NCI-H2196 treated with DMSO at 0.1 percent for 48 hours (cell line): ENCODE measurements at regions not wholly inside any gene's neighbourhood (a gene's known extent, or its start where the extent isn't known, plus 50 kb on each side); places are given as distances from the start of the nearest gene placed in this dataset.

Source experiments
- DNase-seq: peaks from one replicate; lab custom pipeline; 2025; ENCODE audit not compliant: unreplicated experiment; lab: John Stamatoyannopoulos, UW

- DNase-seq: no peak
These were observed 312.8 kb upstream of the EPHA5 start for GRCh38 chr4:65983061-65983460.

DNA sequence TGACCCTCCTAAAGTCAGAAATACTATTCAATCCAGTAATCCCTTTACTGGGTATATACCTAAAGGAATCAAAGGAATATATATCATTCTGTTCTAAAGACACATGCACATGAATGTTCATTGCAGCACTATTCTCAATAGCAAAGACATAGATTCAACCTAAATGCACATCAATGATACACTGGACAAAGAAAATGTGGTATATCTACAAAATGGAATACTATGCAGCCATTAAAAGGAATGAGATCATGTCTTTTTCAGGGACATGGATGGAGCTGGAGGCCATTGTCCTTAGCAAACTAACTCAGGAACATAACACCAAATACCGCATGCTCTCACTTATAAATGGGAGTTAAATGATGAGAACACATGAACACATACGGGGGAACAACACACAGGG is 306.0 kb upstream of the EPHA5 start:
- DNase-seq: no peak

DNA sequence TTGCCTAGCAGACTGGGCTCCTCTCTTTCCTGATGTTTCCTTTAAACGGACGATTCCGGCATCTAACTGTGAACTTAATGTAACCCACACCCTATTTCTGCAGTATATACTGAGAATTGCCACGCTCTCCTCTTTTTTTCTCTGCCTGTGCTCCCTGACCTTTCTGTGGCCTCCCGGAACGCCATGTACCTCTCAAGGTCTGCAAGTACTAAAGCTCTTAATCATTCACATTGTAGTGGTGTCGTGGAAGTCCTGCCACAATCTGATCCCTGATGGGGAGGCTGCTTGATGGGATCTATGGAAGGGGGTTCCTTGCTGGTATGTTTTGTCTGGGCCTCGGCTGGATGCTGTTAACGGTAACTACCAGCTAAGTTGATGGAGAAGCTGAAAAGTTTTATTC is 302.9 kb upstream of the EPHA5 start:
- DNase-seq: no peak

DNA sequence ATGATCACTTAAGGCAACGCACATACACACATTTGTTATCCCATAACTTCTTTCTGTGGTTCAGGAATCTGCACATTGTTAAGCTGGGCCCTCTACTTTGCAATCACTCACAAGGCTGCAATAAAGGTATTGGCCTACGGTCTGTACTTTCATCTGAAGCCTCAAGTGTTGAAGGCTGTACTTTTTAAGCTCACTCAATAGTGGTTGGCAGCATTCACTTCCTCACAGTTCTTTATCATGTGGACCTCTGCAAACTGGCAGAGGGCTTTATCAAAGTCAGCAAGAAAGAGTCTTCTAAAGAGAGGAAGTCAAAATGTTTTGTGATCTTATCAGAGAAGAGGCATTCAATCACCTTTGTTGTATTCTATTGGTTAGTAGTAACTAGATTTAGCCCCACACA is 301.4 kb upstream of the EPHA5 start:
- DNase-seq: no peak

GRCh38 chr4:65968831-65969558 is 298.7 kb upstream of the EPHA5 start:
- DNase-seq: no peak

- DNase-seq: no peak
These were observed 290.5 kb upstream of the EPHA5 start for GRCh38 chr4:65960751-65961150.

GRCh38 chr4:65954416-65954815 is 284.1 kb upstream of the EPHA5 start:
- DNase-seq: no peak

- no peak for DNase-seq
These were observed 280.9 kb upstream of the EPHA5 start for GRCh38 chr4:65951177-65951576.

- DNase-seq: no peak
These were observed 272.8 kb upstream of the EPHA5 start for GRCh38 chr4:65943076-65943475.

- no peak for DNase-seq
These were observed 254.6 kb upstream of the EPHA5 start for GRCh38 chr4:65924843-65925242.

- DNase-seq: no peak
These were observed 253.3 kb upstream of the EPHA5 start for GRCh38 chr4:65923616-65924015.

GRCh38 chr4:65921180-65921579 is 250.9 kb upstream of the EPHA5 start:
- DNase-seq: no peak

DNA sequence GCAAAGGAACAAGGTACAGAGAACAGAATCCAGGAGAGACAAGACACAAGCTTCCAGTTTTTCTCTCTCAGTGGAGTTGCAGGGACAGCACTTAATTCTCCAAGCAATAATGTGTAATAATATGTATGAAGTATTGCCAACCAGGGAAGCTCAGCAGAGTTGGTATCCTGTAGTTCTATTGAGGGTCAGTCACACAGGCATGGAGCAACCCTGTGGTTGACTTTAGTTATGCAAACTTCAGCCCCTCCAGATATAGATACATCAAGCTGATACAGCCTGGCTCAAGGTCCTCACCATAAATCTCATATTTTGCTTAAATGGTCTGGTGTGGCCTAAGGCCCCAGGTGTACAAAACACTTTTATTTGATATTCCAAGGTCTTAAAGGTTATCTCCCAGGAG is 248.6 kb upstream of the EPHA5 start:
- DNase-seq: no peak

DNA sequence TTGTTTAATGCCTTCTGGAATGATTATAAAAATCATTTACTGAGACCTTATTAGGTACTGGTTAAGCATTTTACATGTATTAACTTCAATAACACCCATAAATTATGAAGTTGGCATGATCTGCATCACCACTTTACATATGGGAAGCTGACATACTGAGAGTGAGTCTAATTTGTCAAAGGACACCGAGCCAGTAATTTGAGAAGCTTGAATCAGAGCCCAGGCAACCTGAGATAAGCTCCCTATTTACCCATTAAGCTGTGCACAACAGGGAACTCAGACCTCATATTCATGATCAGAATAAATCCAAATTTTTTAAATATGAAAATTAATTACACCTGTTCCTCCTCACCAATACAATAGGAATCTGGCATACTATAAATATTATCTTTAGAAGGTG is 247.9 kb upstream of the EPHA5 start:
- DNase-seq: no peak

GRCh38 chr4:65917486-65917885 is 247.2 kb upstream of the EPHA5 start:
- no peak for DNase-seq

DNA sequence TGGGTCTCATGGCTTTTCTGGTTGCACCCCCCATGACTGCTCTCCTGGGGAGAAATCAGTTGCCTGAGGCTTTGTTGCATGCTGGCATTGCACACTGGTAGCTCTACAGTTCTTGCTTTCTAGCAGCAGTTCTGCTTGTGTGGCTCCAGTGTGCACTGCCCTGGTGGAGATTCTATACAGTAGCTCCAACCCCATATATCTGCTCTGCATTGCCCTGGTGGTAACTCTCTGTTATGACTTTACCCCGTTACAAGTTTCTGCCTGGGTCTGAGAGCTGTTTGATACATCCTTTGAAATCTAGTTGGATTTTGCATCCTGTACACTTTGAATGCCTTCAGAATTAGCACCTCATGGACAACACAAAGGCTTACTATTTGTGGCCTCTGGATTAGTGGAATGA is 241.4 kb upstream of the EPHA5 start:
- no peak for DNase-seq

DNA sequence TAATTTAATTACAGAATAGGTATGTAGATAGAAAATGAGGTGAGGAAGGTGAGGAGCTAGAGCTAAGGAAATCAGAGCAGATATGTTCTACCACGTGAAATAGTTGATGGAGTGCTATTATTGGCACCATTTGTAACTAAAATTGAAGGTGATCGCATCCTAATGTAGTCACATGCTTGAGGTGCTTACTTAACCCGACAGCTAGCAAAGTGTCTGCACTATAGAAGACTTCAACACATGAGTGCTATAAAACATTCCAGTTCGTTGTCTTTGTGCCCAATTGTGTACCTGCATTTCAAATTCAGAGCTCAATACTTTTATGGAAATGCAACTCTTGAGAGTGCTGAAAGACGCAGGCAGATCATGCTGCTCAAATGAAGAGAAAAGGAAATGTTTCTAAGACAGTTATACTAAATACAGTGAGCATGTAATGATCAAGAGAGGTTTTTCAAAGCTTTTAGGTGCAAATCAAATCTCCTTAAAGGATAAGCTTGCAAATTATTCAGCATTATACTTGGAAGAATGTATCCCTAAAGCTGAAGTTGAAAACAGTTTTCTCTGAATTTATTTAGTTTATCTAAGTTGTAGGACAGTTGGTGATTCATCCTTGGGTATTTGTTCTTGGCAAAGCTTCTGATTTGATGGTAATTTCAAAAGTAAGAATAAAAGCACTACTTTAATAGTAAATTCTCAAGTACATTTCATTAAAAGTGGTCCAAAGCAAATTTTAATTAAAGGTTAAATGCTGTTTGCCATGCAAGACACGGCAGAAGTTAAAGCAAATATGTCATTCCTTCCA is 223.9 kb upstream of the EPHA5 start:
- no peak for DNase-seq

- no peak for DNase-seq
These were observed 223.0 kb upstream of the EPHA5 start for GRCh38 chr4:65893271-65893670.

- no peak for DNase-seq
These were observed 210.3 kb upstream of the EPHA5 start for GRCh38 chr4:65880594-65880993.

DNA sequence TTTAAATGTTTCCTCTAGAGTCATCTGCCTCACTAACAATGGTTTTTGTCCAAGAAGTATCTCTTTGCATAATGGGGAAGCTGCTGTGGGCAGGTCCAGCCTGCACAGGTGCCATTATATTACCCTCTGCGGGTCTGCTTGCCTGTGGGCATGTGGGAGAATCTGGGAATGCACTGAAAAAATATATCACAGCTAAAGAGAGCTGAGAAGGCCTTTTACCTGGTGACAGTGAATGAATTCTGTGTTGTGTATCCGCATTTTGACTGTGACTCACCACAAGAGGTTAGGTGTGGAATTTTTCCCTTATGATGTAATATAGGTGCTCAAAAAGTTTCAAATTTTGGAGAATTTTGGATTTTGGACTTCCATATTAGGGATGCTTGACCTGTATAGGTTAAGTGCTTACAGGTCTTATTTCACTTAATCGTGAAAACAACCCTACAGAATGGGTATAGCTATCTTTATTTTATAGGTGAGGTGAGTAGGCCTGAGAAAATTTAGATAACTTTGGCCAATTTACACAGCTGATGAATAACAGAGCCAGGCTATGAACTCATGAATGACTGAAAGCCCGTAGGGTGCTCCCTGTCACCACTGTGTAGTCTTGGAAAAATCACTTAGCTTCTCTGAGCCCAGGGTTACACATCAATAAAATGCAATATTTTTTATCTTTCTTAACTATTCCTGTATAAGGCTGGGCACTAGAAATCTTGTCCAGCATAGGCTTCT is 198.0 kb upstream of the EPHA5 start:
- no peak for DNase-seq

DNA sequence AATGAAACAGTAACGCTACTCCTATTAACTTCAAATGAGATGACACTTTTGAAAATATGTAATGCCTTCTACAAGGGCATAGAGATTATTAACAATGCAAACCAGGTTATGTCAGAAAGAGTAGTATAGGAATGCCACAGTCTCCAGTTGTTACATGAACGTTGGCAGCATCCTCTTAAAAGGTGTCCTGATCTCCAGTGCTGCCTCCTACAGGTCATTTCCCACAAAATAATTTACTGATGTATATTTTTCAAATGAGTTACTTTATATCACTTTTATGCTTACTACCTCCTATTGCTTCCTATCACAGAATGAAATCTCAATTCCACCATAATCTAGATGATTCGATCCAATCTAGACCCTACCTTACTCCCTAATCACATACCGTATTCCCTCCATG is 195.2 kb upstream of the EPHA5 start:
- DNase-seq: no peak

DNA sequence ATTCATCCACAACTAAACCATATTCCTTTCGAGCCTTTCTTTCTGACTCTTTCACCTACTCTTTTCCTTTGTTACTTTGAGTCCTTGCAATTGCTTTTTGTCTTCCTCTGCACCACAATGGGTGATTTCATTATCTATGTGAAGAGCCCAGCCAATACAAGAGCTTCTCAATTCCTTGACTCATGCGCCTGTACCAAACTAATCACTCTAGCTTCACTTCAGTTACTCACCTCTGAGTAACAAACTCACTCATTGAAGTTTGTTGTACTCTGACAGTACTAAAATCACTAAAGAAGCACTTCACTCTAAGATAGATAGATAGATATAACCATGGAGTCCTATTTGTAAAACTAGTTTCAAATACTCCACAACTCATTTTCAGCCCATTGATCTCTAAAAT is 191.7 kb upstream of the EPHA5 start:
- DNase-seq: no peak
